ENCODE measurements at regions not wholly inside any gene's neighbourhood (a gene's known extent, or its start where the extent isn't known, plus 50 kb on each side); places are given as distances from the start of the nearest gene placed in this dataset.

DNA sequence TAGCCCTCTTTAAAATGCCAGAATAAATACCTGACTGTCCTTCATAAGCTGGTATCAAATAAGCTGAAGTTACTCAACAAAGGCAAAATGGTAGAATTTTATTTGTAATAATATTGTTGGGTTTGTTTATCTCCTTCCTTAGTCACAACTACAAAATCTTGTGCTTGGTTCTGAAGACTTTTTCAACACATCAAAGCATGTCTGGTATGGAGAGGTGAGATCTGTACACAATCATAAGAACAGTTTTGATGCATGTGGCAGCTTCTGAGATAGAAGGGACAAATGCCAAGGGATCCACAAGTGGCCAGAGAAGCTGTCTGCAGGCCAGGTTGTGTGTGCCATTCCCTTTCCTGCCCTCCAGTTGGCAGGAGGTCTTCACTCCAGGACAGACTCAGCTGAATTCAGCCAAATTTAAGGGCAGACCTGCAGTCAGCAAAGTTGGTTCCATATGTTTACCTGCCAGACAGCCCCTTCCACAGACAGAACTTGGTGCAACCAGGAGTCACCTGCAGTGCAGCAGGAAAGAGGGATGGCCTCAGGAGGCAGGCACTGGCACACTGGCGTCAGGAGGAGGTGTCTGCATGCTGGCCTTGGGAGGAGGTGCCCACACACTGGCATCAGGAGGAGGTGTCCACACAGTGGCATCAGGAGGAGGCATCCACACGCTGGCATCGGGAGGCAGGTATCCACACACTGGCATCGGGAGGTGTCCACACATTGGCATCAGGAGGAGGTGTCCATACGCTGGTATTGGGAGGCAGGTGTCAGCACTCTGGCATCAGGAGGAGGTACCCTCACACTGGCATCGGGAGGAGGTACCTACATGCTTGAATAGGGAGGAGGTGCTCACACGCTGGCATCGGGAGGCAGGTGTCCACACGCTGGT lies 93.1 kb upstream of the IKZF1 start:
- no peaks in the 10 kb centered on the region for H4K20me1 ChIP-seq (ENCODE audit: insufficient read depth, low read length)
- Mint-ChIP-seq H3K9me3 (ENCODE audit: unreplicated experiment) (peaks cover 6% of the 10 kb centered on the region), H3K36me3 (ENCODE audit: low read depth, unreplicated experiment) (no peaks in the 10 kb centered on the region), H3K4me3 (ENCODE audit: unreplicated experiment) (no peak overlapping the region), H3K27ac (ENCODE audit: unreplicated experiment) (no peak overlapping the region), H3K27me3 (ENCODE audit: low read depth, unreplicated experiment) (peaks cover 39% of the 10 kb centered on the region), H3K4me1 (ENCODE audit: low read depth, unreplicated experiment) (peaks cover 4% of the 10 kb centered on the region)
- H3K4me1 ChIP-seq (ENCODE audit: insufficient read depth, low read length) = no peaks in the 10 kb centered on the region
- TF ChIP-seq EZH2 (IDR thresholded peaks at IDR 0.05; ENCODE audit: insufficient read depth, low read length) = no peak
- TF ChIP-seq, protein P1, sequence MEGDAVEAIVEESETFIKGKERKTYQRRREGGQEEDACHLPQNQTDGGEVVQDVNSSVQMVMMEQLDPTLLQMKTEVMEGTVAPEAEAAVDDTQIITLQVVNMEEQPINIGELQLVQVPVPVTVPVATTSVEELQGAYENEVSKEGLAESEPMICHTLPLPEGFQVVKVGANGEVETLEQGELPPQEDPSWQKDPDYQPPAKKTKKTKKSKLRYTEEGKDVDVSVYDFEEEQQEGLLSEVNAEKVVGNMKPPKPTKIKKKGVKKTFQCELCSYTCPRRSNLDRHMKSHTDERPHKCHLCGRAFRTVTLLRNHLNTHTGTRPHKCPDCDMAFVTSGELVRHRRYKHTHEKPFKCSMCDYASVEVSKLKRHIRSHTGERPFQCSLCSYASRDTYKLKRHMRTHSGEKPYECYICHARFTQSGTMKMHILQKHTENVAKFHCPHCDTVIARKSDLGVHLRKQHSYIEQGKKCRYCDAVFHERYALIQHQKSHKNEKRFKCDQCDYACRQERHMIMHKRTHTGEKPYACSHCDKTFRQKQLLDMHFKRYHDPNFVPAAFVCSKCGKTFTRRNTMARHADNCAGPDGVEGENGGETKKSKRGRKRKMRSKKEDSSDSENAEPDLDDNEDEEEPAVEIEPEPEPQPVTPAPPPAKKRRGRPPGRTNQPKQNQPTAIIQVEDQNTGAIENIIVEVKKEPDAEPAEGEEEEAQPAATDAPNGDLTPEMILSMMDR (IDR thresholded peaks at IDR 0.05; ENCODE audit: insufficient read depth, low read depth, low read length) = no peak
- FAIRE-seq (no peak), DNase-seq (ENCODE audit: low read depth) (no peak)
- H3K79me2 ChIP-seq (ENCODE audit: insufficient read depth, low read length) = no peaks in the 10 kb centered on the region
- no peak overlapping the region for H3K9ac ChIP-seq (ENCODE audit: low read length)
- H3K27me3 ChIP-seq (ENCODE audit: insufficient read depth, low read length) = no peaks in the 10 kb centered on the region
- no peak overlapping the region for H3K4me3 ChIP-seq (ENCODE audit: insufficient read depth, low read depth, low read length)
- H3K4me2 ChIP-seq (ENCODE audit: low read length) = no peak overlapping the region
- no peak overlapping the region for H2AFZ ChIP-seq (ENCODE audit: low read depth, low read length)
- H3K9me3 ChIP-seq (ENCODE audit: insufficient read depth, low read depth, low read length) = no peaks in the 10 kb centered on the region
- H3K36me3 ChIP-seq (ENCODE audit: insufficient read depth, low read length) = no peaks in the 10 kb centered on the region
- H3K27ac ChIP-seq (ENCODE audit: low read depth, low read length) = no peak overlapping the region

DNA sequence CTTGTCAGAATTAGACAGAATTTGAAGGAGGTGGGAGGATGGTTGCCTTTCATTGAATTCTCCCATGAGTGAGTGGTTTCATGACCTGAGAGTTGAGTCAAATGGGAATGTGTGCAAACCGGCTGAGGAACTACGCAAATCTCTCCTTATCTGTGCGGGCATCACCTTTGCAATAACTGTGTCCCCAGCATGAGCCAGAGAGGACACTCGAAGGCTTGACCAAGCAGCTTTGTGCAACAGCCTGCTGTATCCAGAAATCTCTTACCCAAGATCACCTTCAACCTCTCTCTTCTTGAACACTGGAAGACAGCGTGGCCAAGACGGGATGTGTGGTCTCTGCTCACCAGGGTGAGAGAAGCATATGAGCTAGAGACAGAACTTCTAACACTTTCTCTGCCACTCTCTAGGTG lies 93.8 kb upstream of the IKZF1 start:
- FAIRE-seq = no peak
- Histone ChIP-seq H4K20me1 (ENCODE audit: insufficient read depth, low read length) (no peaks in the 10 kb centered on the region), H3K9me3 (ENCODE audit: insufficient read depth, low read depth, low read length) (no peaks in the 10 kb centered on the region), H3K4me2 (ENCODE audit: low read length) (no peak overlapping the region), H3K79me2 (ENCODE audit: insufficient read depth, low read length) (no peaks in the 10 kb centered on the region), H3K4me1 (ENCODE audit: insufficient read depth, low read length) (no peaks in the 10 kb centered on the region), H3K27me3 (ENCODE audit: insufficient read depth, low read length) (no peaks in the 10 kb centered on the region), H2AFZ (ENCODE audit: low read depth, low read length) (no peak overlapping the region), H3K36me3 (ENCODE audit: insufficient read depth, low read length) (no peaks in the 10 kb centered on the region), H3K27ac (ENCODE audit: low read depth, low read length) (no peak overlapping the region), H3K9ac (ENCODE audit: low read length) (no peak overlapping the region), H3K4me3 (ENCODE audit: insufficient read depth, low read depth, low read length) (no peak overlapping the region)
- Mint-ChIP-seq H3K4me1 (ENCODE audit: low read depth, unreplicated experiment) (peaks cover 5% of the 10 kb centered on the region), H3K27me3 (ENCODE audit: low read depth, unreplicated experiment) (peaks cover 37% of the 10 kb centered on the region), H3K27ac (ENCODE audit: unreplicated experiment) (no peak overlapping the region), H3K4me3 (ENCODE audit: unreplicated experiment) (no peak overlapping the region), H3K9me3 (ENCODE audit: unreplicated experiment) (peaks cover 6% of the 10 kb centered on the region), H3K36me3 (ENCODE audit: low read depth, unreplicated experiment) (no peaks in the 10 kb centered on the region)
- no peak for DNase-seq (ENCODE audit: low read depth)
- TF ChIP-seq, protein P1 (IDR thresholded peaks at IDR 0.05; ENCODE audit: insufficient read depth, low read depth, low read length) = no peak
- no peak for TF ChIP-seq EZH2 (IDR thresholded peaks at IDR 0.05; ENCODE audit: insufficient read depth, low read length)

Data from astrocyte (in vitro differentiated cells and primary cell).